Adrenal gland (tissue), 9 donors: ENCODE measurements at regions not wholly inside any gene's neighbourhood (a gene's known extent, or its start where the extent isn't known, plus 50 kb on each side); places are given as distances from the start of the nearest gene placed in this dataset.
A peak's percentile ranks its signal among the peaks of the same experiment; 100 is the strongest.

Experiments
- DNase-seq, 7 donors: peaks; one replicate each; pipeline ENCODE4 v3.0.0-alpha.2; 2019 to 2020
- H3K27ac ChIP-seq, 5 donors: fragments of 200-600 bp; sonication (generic) in 4 of 5; 1 replicate in 3 of 5; 2 replicates in 2 of 5; pipeline versions ENCODE4 v1.5.1 to v1.8.0; 2016 to 2020; ENCODE audit warnings: mild to moderate bottlenecking in 1 of 5
- H3K27me3 ChIP-seq: fragments of 200-600 bp; 2 replicates; pipeline ENCODE4 v1.8.0; 2021
- H3K36me3 ChIP-seq, 2 donors: fragments of 200-600 bp; replicated peaks in 1 of 2; 1 replicate in 1 of 2; 2 replicates in 1 of 2; pipeline versions ENCODE4 v1.5.1 to v1.8.0; 2018 to 2022
- H3K4me1 ChIP-seq, 2 donors: fragments of 200-600 bp; replicated peaks in 1 of 2; 1 replicate in 1 of 2; 2 replicates in 1 of 2; pipeline versions ENCODE4 v1.5.1 to v1.8.0; 2018 to 2021
- H3K4me3 ChIP-seq, 4 donors: fragments of 200-600 bp; sonication (generic) in 3 of 4; one replicate each; pipeline ENCODE4 v1.5.1; 2016 to 2018
- H3K9me3 ChIP-seq, 3 donors: fragments of 200-600 bp; sonication (generic) in 1 of 3; replicated peaks in 1 of 3; 1 replicate in 2 of 3; 2 replicates in 1 of 3; pipeline versions ENCODE4 v1.5.1 to v1.8.0; 2016 to 2021
- CTCF ChIP-seq, 6 experiments: fragments of 450-650 bp in 4 of 6; fragments of 200-600 bp in 2 of 6; sonication (generic) in 1 of 6; IDR thresholded peaks; 1 replicate in 5 of 6; 2 replicates in 1 of 6; pipeline versions ENCODE4 v1.5.1 to v1.8.0; 2016 to 2021; ENCODE audit warnings: antibody characterized with exemption in 6 of 6, mild to moderate bottlenecking in 2 of 6, moderate library complexity in 1 of 6
- POLR2A ChIP-seq, 2 donors: fragments of 450-650 bp; IDR thresholded peaks; one replicate each; pipeline ENCODE4 v1.6.1; 2017; ENCODE audit warnings: antibody characterized with exemption in 2 of 2, mild to moderate bottlenecking in 2 of 2, moderate library complexity in 1 of 2
- WGBS, 4 donors: extraction: QIAGEN DNeasy Blood & Tissue Kit in 2 of 4; methylation state at CpG; one replicate each; pipeline versions ENCODE4 v1.1.5 to v1.1.7; 2013 to 2017; 5-methylcytosine and 5-hydroxymethylcytosine counted together
- intact Hi-C, 2 donors: fragments of 100-400 bp; cut with DNase I; formaldehyde crosslinking; loops; one replicate each; pipeline versions ENCODE4 v1.14.1 to v1.15.0; 2022 to 2023
- donor health status: healthy with polysubstance abuse.
- donor health status: Bipolar disorder and iron deficiency.
- donor health status: DM: yes; HTN: yes; CAD: no.
- donor health status: DM: no; HTN: no; CAD: no.
- donor health status: DM: no; HTN: no; CAD: no.

- TF ChIP-seq POLR2A (IDR thresholded peaks at IDR 0.05) = no peak
- no peak for TF ChIP-seq CTCF (IDR thresholded peaks at IDR 0.05)
- Histone ChIP-seq H3K27ac (no peak overlapping the region), H3K36me3 (no peaks in the 10 kb centered on the region), H3K9me3 (no peaks in the 10 kb centered on the region), H3K4me3 (no peak overlapping the region), H3K27me3 (no peaks in the 10 kb centered on the region), H3K4me1 (no peaks in the 10 kb centered on the region)
- intact Hi-C loops = no loop called here
- 78 to 87% (median 82%) methylated on average over 6 of the region's 6 CpGs for WGBS, 4 donors
- no peak for DNase-seq
These were observed 487.8 kb downstream of the ENC1 start for GRCh38 chr5:74152625-74153254.

- Histone ChIP-seq H3K4me1 (no peaks in the 10 kb centered on the region), H3K36me3 (no peaks in the 10 kb centered on the region), H3K9me3 (no peaks in the 10 kb centered on the region), H3K4me3 (no peak overlapping the region), H3K27me3 (no peaks in the 10 kb centered on the region), H3K27ac (no peak overlapping the region)
- no peak for TF ChIP-seq CTCF (IDR thresholded peaks at IDR 0.05)
- TF ChIP-seq POLR2A (IDR thresholded peaks at IDR 0.05) = no peak
- no peak for DNase-seq
- intact Hi-C loops = no loop called here
- WGBS, 4 donors = 86 to 88% (median 87%) methylated on average over 4 of the region's 4 CpGs
These were observed 488.4 kb downstream of the ENC1 start for GRCh38 chr5:74152136-74152535.

GRCh38 chr5:74149395-74149794, 491.1 kb downstream of the ENC1 start:
- no peaks in the 10 kb centered on the region for H3K36me3 ChIP-seq
- H3K4me3 ChIP-seq = no peak overlapping the region
- no peaks in the 10 kb centered on the region for H3K9me3 ChIP-seq
- DNase-seq = peak in 6 of 7 donors; percentile 67 to 81 (median 74)
- 27 to 44% (median 29%) methylated on average over 3 of the region's 3 CpGs for WGBS, 4 donors
- H3K4me1 ChIP-seq = no peaks in the 10 kb centered on the region
- TF ChIP-seq POLR2A (IDR thresholded peaks at IDR 0.05) (no peak), CTCF (IDR thresholded peaks at IDR 0.05) (no peak)
- intact Hi-C loops = no loop called here
- H3K27ac ChIP-seq = no peak overlapping the region
- no peaks in the 10 kb centered on the region for H3K27me3 ChIP-seq

- no peak overlapping the region for H3K27ac ChIP-seq
- intact Hi-C loops = no loop called here
- H3K4me1 ChIP-seq = no peaks in the 10 kb centered on the region
- no peak overlapping the region for H3K4me3 ChIP-seq
- no peak for TF ChIP-seq POLR2A (IDR thresholded peaks at IDR 0.05)
- no peak for TF ChIP-seq CTCF (IDR thresholded peaks at IDR 0.05)
- H3K9me3 ChIP-seq = no peaks in the 10 kb centered on the region
- H3K27me3 ChIP-seq = no peaks in the 10 kb centered on the region
- H3K36me3 ChIP-seq = no peaks in the 10 kb centered on the region
- DNase-seq = no peak
These were observed 492.2 kb downstream of the ENC1 start for GRCh38 chr5:74148321-74148720.
